K562 (cell line): ENCODE measurements at regions not wholly inside any gene's neighbourhood (a gene's known extent, or its start where the extent isn't known, plus 50 kb on each side); places are given as distances from the start of the nearest gene placed in this dataset.

ENCODE experiments used
- ATAC-seq: fragments of 200-7000 bp; cut with Tn5 transposase; 3 replicates; pipeline ENCODE4 v1.9.1; 2020; ENCODE audit warnings: moderate library complexity
- BruUV-seq: library from RNA; stranded (reverse); fragments of 400-500 nt; replicated peaks from 2 replicates; lab custom pipeline; 2021; lab: Mats Ljungman, UMichigan
- CTCF ChIA-PET: fragments of 300-600 bp; formaldehyde crosslinking; extraction: SDS; loops from one replicate; lab custom pipeline; 2021; ENCODE audit warnings: low intra/inter-chr PET ratio; lab: Yijun Ruan, JAX
- POLR2A ChIA-PET: fragments of 300-600, 350-650 bp; sonication (Branson Sonifier 250); formaldehyde crosslinking; extraction: SDS; loops from one replicate; lab custom pipeline; 2021; ENCODE audit warnings: antibody characterized with exemption, inconsistent platforms; lab: Yijun Ruan, JAX
- DNase-seq, 4 experiments: peaks; one replicate each; pipeline versions ENCODE4 v3.0.0 to v3.0.0-alpha.2; 2011 to 2018; ENCODE audit warnings: low spot score in 3 of 4, mixed read lengths in 3 of 4; ENCODE audit errors: extremely low read depth in 1 of 4
- FAIRE-seq: peaks from 2 replicates; lab custom pipeline; 2011; peaks lifted over from hg19 to GRCh38; lab: Jason Lieb, UNC
- H2AFZ ChIP-seq: 2 replicates; pipeline ENCODE4 v1.6.0; 2011; ENCODE audit warnings: low read depth, low read length, control low read depth, inconsistent platforms
- H3K27ac ChIP-seq: fragments of 200-600 bp; 3 replicates; pipeline ENCODE4 v1.8.0; 2011; ENCODE audit warnings: low read depth, mild to moderate bottlenecking, control low read depth, inconsistent platforms, low read length, moderate library complexity, mixed read lengths; ENCODE audit errors: extremely low read depth
- H3K27me3 ChIP-seq, 2 experiments: fragments of 300-600 bp in 1 of 2; 2 replicates in 1 of 2; 3 replicates in 1 of 2; pipeline versions ENCODE4 v1.6.0 to v1.8.0; 2011; ENCODE audit warnings: inconsistent platforms in 2 of 2, low read length in 2 of 2, mild to moderate bottlenecking in 1 of 2, mixed read lengths in 1 of 2, moderate library complexity in 1 of 2; ENCODE audit not compliant: control insufficient read depth in 2 of 2, insufficient read depth in 2 of 2
- H3K36me3 ChIP-seq: fragments of 300-600 bp; 3 replicates; pipeline ENCODE4 v1.8.0; 2011; ENCODE audit warnings: mild to moderate bottlenecking, low read length, inconsistent platforms; ENCODE audit not compliant: control insufficient read depth, insufficient read depth
- H3K4me1 ChIP-seq, 2 experiments: fragments of 200-600 bp in 1 of 2; replicated peaks in 1 of 2; 2 replicates in 1 of 2; 3 replicates in 1 of 2; pipeline versions ENCODE4 v1.5.1 to v1.8.0; 2011; ENCODE audit warnings: inconsistent platforms in 2 of 2, low read length in 2 of 2, mild to moderate bottlenecking in 1 of 2, mixed read lengths in 1 of 2, moderate library complexity in 1 of 2; ENCODE audit not compliant: control insufficient read depth in 2 of 2, insufficient read depth in 2 of 2
- H3K4me2 ChIP-seq: 2 replicates; pipeline ENCODE4 v1.6.1; 2011; ENCODE audit warnings: low read length, control low read depth, inconsistent platforms, mixed read lengths; ENCODE audit not compliant: insufficient read depth
- H3K4me3 ChIP-seq: fragments of 200-600 bp; sonication (generic), shearing (Covaris generic); 2 replicates; pipeline ENCODE4 v1.5.1; 2016; ENCODE audit warnings: control low read depth, inconsistent platforms
- H3K79me2 ChIP-seq: fragments of 200-600 bp; 3 replicates; pipeline ENCODE4 v1.8.0; 2011; ENCODE audit warnings: low read length, inconsistent platforms; ENCODE audit not compliant: control insufficient read depth, insufficient read depth
- H3K9ac ChIP-seq, 2 experiments: 2 replicates each; pipeline versions ENCODE4 v1.6.0 to v1.6.1; 2011; ENCODE audit warnings: low read depth in 2 of 2, low read length in 2 of 2, control low read depth in 1 of 2, inconsistent platforms in 1 of 2, mild to moderate bottlenecking in 1 of 2, mixed read lengths in 1 of 2; ENCODE audit not compliant: insufficient read depth in 1 of 2
- H3K9me1 ChIP-seq: one replicate; pipeline ENCODE4 v1.6.0; 2011; ENCODE audit warnings: inconsistent platforms, mild to moderate bottlenecking, low read length, moderate library complexity; ENCODE audit not compliant: control insufficient read depth, insufficient read depth
- H3K9me3 ChIP-seq: replicated peaks from 2 replicates; pipeline ENCODE4 v1.5.1; 2011; ENCODE audit warnings: low read depth, low read length, inconsistent platforms; ENCODE audit not compliant: control insufficient read depth, insufficient read depth
- H4K20me1 ChIP-seq: replicated peaks from 2 replicates; pipeline ENCODE4 v1.6.1; 2011; ENCODE audit warnings: low read length, inconsistent platforms, mixed read lengths; ENCODE audit not compliant: control insufficient read depth, insufficient read depth
- ATF1 ChIP-seq, 2 experiments: fragments of 450-650 bp in 1 of 2; IDR thresholded peaks; 2 replicates each; pipeline ENCODE4 v1.6.1; 2016; ENCODE audit warnings: missing compliant biosample characterization in 1 of 2, missing genetic modification characterization in 1 of 2
- DLX4 ChIP-seq: fragments of 250-450 bp; sonication (Bioruptor Pico); IDR thresholded peaks from 2 replicates; pipeline ENCODE4 v1.6.1; 2021; ENCODE audit warnings: mild to moderate bottlenecking
- E2F6 ChIP-seq, 2 experiments: IDR thresholded peaks; 2 replicates each; pipeline ENCODE4 v1.6.1; 2011; ENCODE audit warnings: borderline replicate concordance in 1 of 2, control low read depth in 1 of 2, low read depth in 1 of 2, low read length in 1 of 2, mild to moderate bottlenecking in 1 of 2, mixed read lengths in 1 of 2, moderate library complexity in 1 of 2; ENCODE audit not compliant: insufficient read depth in 1 of 2, insufficient read length in 1 of 2, poor library complexity in 1 of 2, severe bottlenecking in 1 of 2; ENCODE audit errors: extremely low read depth in 1 of 2
- HDAC2 ChIP-seq: fragments of 450-650 bp; IDR thresholded peaks from 2 replicates; pipeline ENCODE4 v1.6.1; 2016; ENCODE audit warnings: mild to moderate bottlenecking
- MTF1 ChIP-seq: fragments of 250-450 bp; sonication (Bioruptor Pico); IDR thresholded peaks from 2 replicates; pipeline ENCODE4 v1.9.0; 2021; ENCODE audit warnings: moderate library complexity, mild to moderate bottlenecking, inconsistent platforms, borderline replicate concordance
- NFXL1 ChIP-seq: fragments of 450-650 bp; formaldehyde crosslinking; IDR thresholded peaks from 2 replicates; pipeline ENCODE4 v1.4.0; 2021; ENCODE audit warnings: mild to moderate bottlenecking
- SLC30A9 ChIP-seq: fragments of 250-450 bp; sonication (Bioruptor Pico); IDR thresholded peaks from 2 replicates; pipeline ENCODE4 v1.8.0; 2022; ENCODE audit warnings: mild to moderate bottlenecking, moderate library complexity
- THRB ChIP-seq: fragments of 450-650 bp; formaldehyde crosslinking; conservative IDR thresholded peaks from 2 replicates; pipeline ENCODE4 v1.4.0; 2022; ENCODE audit warnings: mild to moderate bottlenecking, missing genetic modification characterization
- ZNF143 ChIP-seq: sonication (generic); formaldehyde crosslinking; IDR thresholded peaks from 2 replicates; pipeline ENCODE4 v1.9.0; 2022; ENCODE audit warnings: mild to moderate bottlenecking, missing genetic modification reagents
- ZNF23 ChIP-seq: fragments of 250-450 bp; sonication (Bioruptor Pico); IDR thresholded peaks from 2 replicates; pipeline ENCODE4 v1.4.0; 2020; ENCODE audit warnings: mild to moderate bottlenecking
- ZNF239 ChIP-seq: fragments of 250-450 bp; sonication (Bioruptor Pico); IDR thresholded peaks from 2 replicates; pipeline ENCODE4 v1.4.0; 2020; ENCODE audit warnings: mild to moderate bottlenecking
- ZNF444 ChIP-seq: fragments of 250-450 bp; sonication (Bioruptor Pico); IDR thresholded peaks from 2 replicates; pipeline ENCODE4 v1.4.0; 2020; ENCODE audit warnings: mild to moderate bottlenecking, moderate library complexity
- ZNF696 ChIP-seq: fragments of 250-450 bp; sonication (Bioruptor Pico); conservative IDR thresholded peaks from 2 replicates; pipeline ENCODE4 v1.4.0; 2020; ENCODE audit warnings: mild to moderate bottlenecking, moderate library complexity
- WGBS: fragments of 100-300 bp; shearing (Covaris generic); methylation state at CpG from one replicate; pipeline ENCODE4 v1.1.6; 2016; ENCODE audit warnings: low coverage, mixed read lengths; ENCODE audit not compliant: insufficient coverage; ENCODE audit errors: missing lambda C conversion rate; 5-methylcytosine and 5-hydroxymethylcytosine counted together
- in situ Hi-C: fragments of 300-500 bp; cut with MboI; formaldehyde crosslinking; loops from 4 replicates; pipeline ENCODE4 v1.15.0; 2018; ENCODE audit warnings: inconsistent platforms, mixed read lengths
- intact Hi-C: fragments of 100-400 bp; cut with micrococcal nuclease; formaldehyde crosslinking; loops from 2 replicates; pipeline ENCODE4 v1.14.2; 2022
- TF ChIP-seq, protein P1 (sequence below): fragments of 450-650 bp; IDR thresholded peaks from 2 replicates; pipeline ENCODE4 v1.7.1; 2018; ENCODE audit warnings: mild to moderate bottlenecking, low read depth; ENCODE audit not compliant: partially characterized antibody
- TF ChIP-seq, protein P2 (sequence below): sonication (generic); formaldehyde crosslinking; IDR thresholded peaks from 2 replicates; pipeline ENCODE4 v1.9.0; 2022; ENCODE audit warnings: mild to moderate bottlenecking, missing genetic modification reagents

GRCh38 chr19:31970027-31970461, 375.4 kb upstream of the ZNF507 start:
- FAIRE-seq (no peak), ATAC-seq (no peak), DNase-seq (no peak)
- H3K79me2 ChIP-seq: no peaks in the 10 kb centered on the region
- no peaks in the 10 kb centered on the region for H3K9me1 ChIP-seq
- H3K4me3 ChIP-seq: no peak overlapping the region
- no TSS peak for BruUV-seq
- TF ChIP-seq, protein P1, sequence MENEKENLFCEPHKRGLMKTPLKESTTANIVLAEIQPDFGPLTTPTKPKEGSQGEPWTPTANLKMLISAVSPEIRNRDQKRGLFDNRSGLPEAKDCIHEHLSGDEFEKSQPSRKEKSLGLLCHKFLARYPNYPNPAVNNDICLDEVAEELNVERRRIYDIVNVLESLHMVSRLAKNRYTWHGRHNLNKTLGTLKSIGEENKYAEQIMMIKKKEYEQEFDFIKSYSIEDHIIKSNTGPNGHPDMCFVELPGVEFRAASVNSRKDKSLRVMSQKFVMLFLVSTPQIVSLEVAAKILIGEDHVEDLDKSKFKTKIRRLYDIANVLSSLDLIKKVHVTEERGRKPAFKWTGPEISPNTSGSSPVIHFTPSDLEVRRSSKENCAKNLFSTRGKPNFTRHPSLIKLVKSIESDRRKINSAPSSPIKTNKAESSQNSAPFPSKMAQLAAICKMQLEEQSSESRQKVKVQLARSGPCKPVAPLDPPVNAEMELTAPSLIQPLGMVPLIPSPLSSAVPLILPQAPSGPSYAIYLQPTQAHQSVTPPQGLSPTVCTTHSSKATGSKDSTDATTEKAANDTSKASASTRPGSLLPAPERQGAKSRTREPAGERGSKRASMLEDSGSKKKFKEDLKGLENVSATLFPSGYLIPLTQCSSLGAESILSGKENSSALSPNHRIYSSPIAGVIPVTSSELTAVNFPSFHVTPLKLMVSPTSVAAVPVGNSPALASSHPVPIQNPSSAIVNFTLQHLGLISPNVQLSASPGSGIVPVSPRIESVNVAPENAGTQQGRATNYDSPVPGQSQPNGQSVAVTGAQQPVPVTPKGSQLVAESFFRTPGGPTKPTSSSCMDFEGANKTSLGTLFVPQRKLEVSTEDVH: no peak
- TF ChIP-seq ATF1 (CRISPR knock-in tag; IDR thresholded peaks at IDR 0.05) (no peak), ATF1 (tag; IDR thresholded peaks at IDR 0.05) (no peak), NFXL1 (CRISPR knock-in tag) (no peak), E2F6 (IDR thresholded peaks at IDR 0.05; ENCODE audit: borderline replicate concordance in 1 of 2, extremely low read depth in 1 of 2, insufficient read depth in 1 of 2, insufficient read length in 1 of 2, low read depth in 1 of 2, low read length in 1 of 2, poor library complexity in 1 of 2, severe bottlenecking in 1 of 2) (no peak), ZNF444 (CRISPR knock-in tag) (no peak), ZNF23 (no peak), THRB (CRISPR knock-in tag) (no peak), ZNF239 (CRISPR knock-in tag) (no peak), MTF1 (CRISPR knock-in tag) (no peak), HDAC2 (no peak), SLC30A9 (CRISPR knock-in tag) (no peak), ZNF143 (CRISPR knock-in tag) (no peak), ZNF696 (CRISPR knock-in tag) (no peak), DLX4 (CRISPR knock-in tag) (no peak)
- TF ChIP-seq, protein P2, sequence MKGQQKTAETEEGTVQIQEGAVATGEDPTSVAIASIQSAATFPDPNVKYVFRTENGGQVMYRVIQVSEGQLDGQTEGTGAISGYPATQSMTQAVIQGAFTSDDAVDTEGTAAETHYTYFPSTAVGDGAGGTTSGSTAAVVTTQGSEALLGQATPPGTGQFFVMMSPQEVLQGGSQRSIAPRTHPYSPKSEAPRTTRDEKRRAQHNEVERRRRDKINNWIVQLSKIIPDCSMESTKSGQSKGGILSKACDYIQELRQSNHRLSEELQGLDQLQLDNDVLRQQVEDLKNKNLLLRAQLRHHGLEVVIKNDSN: no peak
- no peaks in the 10 kb centered on the region for H3K9me3 ChIP-seq
- 4% methylated on average over 2 of the region's 2 CpGs for WGBS
- ChIA-PET POLR2A (no interaction called here), CTCF (no interaction called here)
- intact Hi-C loops: no loop called here
- in situ Hi-C loops: no loop called here
- H3K27me3 ChIP-seq: no peaks in the 10 kb centered on the region; a peak in 3 of 5 replicates
- H3K9ac ChIP-seq: no peak overlapping the region
- no peaks in the 10 kb centered on the region; the same call in 1 of the 2 replicates for H4K20me1 ChIP-seq
- no peak overlapping the region for H3K27ac ChIP-seq
- H3K4me1 ChIP-seq: no peaks in the 10 kb centered on the region
- H2AFZ ChIP-seq: no peak overlapping the region
- H3K36me3 ChIP-seq: no peaks in the 10 kb centered on the region
- no peak overlapping the region for H3K4me2 ChIP-seq
